ENCODE measurements at regions not wholly inside any gene's neighbourhood (a gene's known extent, or its start where the extent isn't known, plus 50 kb on each side); places are given as distances from the start of the nearest gene placed in this dataset.

GRCh38 chr16:66045626-66046025 is 320.9 kb upstream of the CDH5 start:
- no peaks in the 10 kb centered on the region for H3K9me3 ChIP-seq (ENCODE audit: control insufficient read depth, insufficient read depth, low read length)
- no peaks in the 10 kb centered on the region for H3K79me2 ChIP-seq (ENCODE audit: control insufficient read depth, low read length)
- H3K4me3 ChIP-seq (ENCODE audit: low read length), result no peak overlapping the region
- no peak overlapping the region for H3K4me2 ChIP-seq (ENCODE audit: low read length)
- TF ChIP-seq EZH2phosphoT487 (IDR thresholded peaks at IDR 0.05; ENCODE audit: borderline replicate concordance, low read length) (no peak), CTCF (IDR thresholded peaks at IDR 0.05; ENCODE audit: low read depth, low read length, poor library complexity, severe bottlenecking) (no peak)
- H3K9me2 ChIP-seq (replicated peaks; ENCODE audit: control insufficient read depth, low read length), result no peaks in the 10 kb centered on the region
- H3K27me3 ChIP-seq (ENCODE audit: control insufficient read depth, low read length), result no peaks in the 10 kb centered on the region
- H3F3A ChIP-seq (ENCODE audit: control insufficient read depth, insufficient read depth), result no peaks in the 10 kb centered on the region
- no peaks in the 10 kb centered on the region for H3K4me1 ChIP-seq (ENCODE audit: control insufficient read depth, low read length)
- no peak overlapping the region for H3K27ac ChIP-seq (ENCODE audit: low read depth, low read length)
- H4K20me1 ChIP-seq (ENCODE audit: control insufficient read depth, insufficient read depth, low read depth, low read length), result no peaks in the 10 kb centered on the region
- no peaks in the 10 kb centered on the region for H3K36me3 ChIP-seq (ENCODE audit: control insufficient read depth, low read length)

- Histone ChIP-seq H3K4me2 (ENCODE audit: low read length) (no peak overlapping the region), H3K79me2 (ENCODE audit: control insufficient read depth, low read length) (no peaks in the 10 kb centered on the region), H3K9me2 (replicated peaks; ENCODE audit: control insufficient read depth, low read length) (no peaks in the 10 kb centered on the region), H3K9me3 (ENCODE audit: control insufficient read depth, insufficient read depth, low read length) (no peaks in the 10 kb centered on the region), H3K4me3 (ENCODE audit: low read length) (no peak overlapping the region), H3F3A (ENCODE audit: control insufficient read depth, insufficient read depth) (no peaks in the 10 kb centered on the region), H3K27ac (ENCODE audit: low read depth, low read length) (no peak overlapping the region), H3K4me1 (ENCODE audit: control insufficient read depth, low read length) (no peaks in the 10 kb centered on the region), H3K27me3 (ENCODE audit: control insufficient read depth, low read length) (no peaks in the 10 kb centered on the region), H3K36me3 (ENCODE audit: control insufficient read depth, low read length) (no peaks in the 10 kb centered on the region), H4K20me1 (ENCODE audit: control insufficient read depth, insufficient read depth, low read depth, low read length) (no peaks in the 10 kb centered on the region)
- TF ChIP-seq EZH2phosphoT487 (IDR thresholded peaks at IDR 0.05; ENCODE audit: borderline replicate concordance, low read length) (no peak), CTCF (IDR thresholded peaks at IDR 0.05; ENCODE audit: low read depth, low read length, poor library complexity, severe bottlenecking) (no peak)
Measured at GRCh38 chr16:66044556-66044955, 321.9 kb upstream of the CDH5 start.

- H3K9me3 ChIP-seq (ENCODE audit: control insufficient read depth, insufficient read depth, low read length), result no peaks in the 10 kb centered on the region
- H3K4me3 ChIP-seq (ENCODE audit: low read length), result no peak overlapping the region
- TF ChIP-seq CTCF (IDR thresholded peaks at IDR 0.05; ENCODE audit: low read depth, low read length, poor library complexity, severe bottlenecking), result no peak
- TF ChIP-seq EZH2phosphoT487 (IDR thresholded peaks at IDR 0.05; ENCODE audit: borderline replicate concordance, low read length), result no peak
- H3K9me2 ChIP-seq (replicated peaks; ENCODE audit: control insufficient read depth, low read length), result no peaks in the 10 kb centered on the region
- no peaks in the 10 kb centered on the region for H3K36me3 ChIP-seq (ENCODE audit: control insufficient read depth, low read length)
- H3F3A ChIP-seq (ENCODE audit: control insufficient read depth, insufficient read depth), result no peaks in the 10 kb centered on the region
- no peaks in the 10 kb centered on the region for H4K20me1 ChIP-seq (ENCODE audit: control insufficient read depth, insufficient read depth, low read depth, low read length)
- no peak overlapping the region for H3K27ac ChIP-seq (ENCODE audit: low read depth, low read length)
- no peaks in the 10 kb centered on the region for H3K27me3 ChIP-seq (ENCODE audit: control insufficient read depth, low read length)
- no peak overlapping the region for H3K4me2 ChIP-seq (ENCODE audit: low read length)
- no peaks in the 10 kb centered on the region for H3K79me2 ChIP-seq (ENCODE audit: control insufficient read depth, low read length)
- no peaks in the 10 kb centered on the region for H3K4me1 ChIP-seq (ENCODE audit: control insufficient read depth, low read length)
Measured at GRCh38 chr16:66044089-66044488, 322.4 kb upstream of the CDH5 start.

- Histone ChIP-seq H3K36me3 (ENCODE audit: control insufficient read depth, low read length) (no peaks in the 10 kb centered on the region), H3K4me1 (ENCODE audit: control insufficient read depth, low read length) (no peaks in the 10 kb centered on the region), H3K79me2 (ENCODE audit: control insufficient read depth, low read length) (no peaks in the 10 kb centered on the region), H3K4me3 (ENCODE audit: low read length) (no peak overlapping the region), H3K9me2 (replicated peaks; ENCODE audit: control insufficient read depth, low read length) (no peaks in the 10 kb centered on the region), H3K9me3 (ENCODE audit: control insufficient read depth, insufficient read depth, low read length) (no peaks in the 10 kb centered on the region), H3K27me3 (ENCODE audit: control insufficient read depth, low read length) (no peaks in the 10 kb centered on the region), H3K27ac (ENCODE audit: low read depth, low read length) (no peak overlapping the region), H3K4me2 (ENCODE audit: low read length) (no peak overlapping the region), H4K20me1 (ENCODE audit: control insufficient read depth, insufficient read depth, low read depth, low read length) (no peaks in the 10 kb centered on the region), H3F3A (ENCODE audit: control insufficient read depth, insufficient read depth) (no peaks in the 10 kb centered on the region)
- no peak for TF ChIP-seq EZH2phosphoT487 (IDR thresholded peaks at IDR 0.05; ENCODE audit: borderline replicate concordance, low read length)
Measured at GRCh38 chr16:66043326-66043725, 323.2 kb upstream of the CDH5 start.

All from DOHH2 (cell line).